ENCODE measurements at regions not wholly inside any gene's neighbourhood (a gene's known extent, or its start where the extent isn't known, plus 50 kb on each side); places are given as distances from the start of the nearest gene placed in this dataset.

DNA sequence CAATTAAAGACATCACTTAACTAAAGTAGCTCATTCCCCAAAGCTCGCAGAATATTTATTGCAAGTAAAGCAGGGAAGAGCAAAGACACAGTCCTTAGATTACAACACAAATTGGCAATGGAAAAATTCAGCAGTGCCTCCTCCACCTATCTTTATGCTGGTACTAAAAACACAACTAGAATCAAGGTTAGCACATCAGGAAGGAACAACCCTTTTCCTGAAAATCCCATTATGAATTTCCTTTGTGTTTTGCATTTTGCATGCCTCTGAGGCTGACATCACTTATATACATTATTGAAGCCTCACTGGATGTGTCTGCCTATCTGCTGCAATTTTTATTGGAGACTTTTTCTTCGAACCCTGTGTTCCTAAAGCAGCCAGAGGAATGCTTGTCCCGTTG, 193.8 kb upstream of the STK17B start:
- Histone ChIP-seq H3K36me3 (no peaks in the 10 kb centered on the region), H3K4me3 (no peak overlapping the region), H3K27ac (no peak overlapping the region), H3K4me1 (no peaks in the 10 kb centered on the region), H3K27me3 (no peaks in the 10 kb centered on the region), H3K9me3 (no peaks in the 10 kb centered on the region)
- TF ChIP-seq, protein P1, sequence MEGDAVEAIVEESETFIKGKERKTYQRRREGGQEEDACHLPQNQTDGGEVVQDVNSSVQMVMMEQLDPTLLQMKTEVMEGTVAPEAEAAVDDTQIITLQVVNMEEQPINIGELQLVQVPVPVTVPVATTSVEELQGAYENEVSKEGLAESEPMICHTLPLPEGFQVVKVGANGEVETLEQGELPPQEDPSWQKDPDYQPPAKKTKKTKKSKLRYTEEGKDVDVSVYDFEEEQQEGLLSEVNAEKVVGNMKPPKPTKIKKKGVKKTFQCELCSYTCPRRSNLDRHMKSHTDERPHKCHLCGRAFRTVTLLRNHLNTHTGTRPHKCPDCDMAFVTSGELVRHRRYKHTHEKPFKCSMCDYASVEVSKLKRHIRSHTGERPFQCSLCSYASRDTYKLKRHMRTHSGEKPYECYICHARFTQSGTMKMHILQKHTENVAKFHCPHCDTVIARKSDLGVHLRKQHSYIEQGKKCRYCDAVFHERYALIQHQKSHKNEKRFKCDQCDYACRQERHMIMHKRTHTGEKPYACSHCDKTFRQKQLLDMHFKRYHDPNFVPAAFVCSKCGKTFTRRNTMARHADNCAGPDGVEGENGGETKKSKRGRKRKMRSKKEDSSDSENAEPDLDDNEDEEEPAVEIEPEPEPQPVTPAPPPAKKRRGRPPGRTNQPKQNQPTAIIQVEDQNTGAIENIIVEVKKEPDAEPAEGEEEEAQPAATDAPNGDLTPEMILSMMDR (IDR thresholded peaks at IDR 0.05 in 4 of 5, conservative IDR thresholded peaks at IDR 0.05 in 1 of 5) = no peak
- no peak for TF ChIP-seq POLR2A (IDR thresholded peaks at IDR 0.05)
- DNase-seq = no peak
- in situ Hi-C loops (cut with MboI; ENCODE audit: low sequenced_read_pairs in 4 of 4) = no loop called here
- intact Hi-C loops (cut with DNase I; ENCODE audit: low total_unique reads) = no loop called here
- ATAC-seq = no peak

DNA sequence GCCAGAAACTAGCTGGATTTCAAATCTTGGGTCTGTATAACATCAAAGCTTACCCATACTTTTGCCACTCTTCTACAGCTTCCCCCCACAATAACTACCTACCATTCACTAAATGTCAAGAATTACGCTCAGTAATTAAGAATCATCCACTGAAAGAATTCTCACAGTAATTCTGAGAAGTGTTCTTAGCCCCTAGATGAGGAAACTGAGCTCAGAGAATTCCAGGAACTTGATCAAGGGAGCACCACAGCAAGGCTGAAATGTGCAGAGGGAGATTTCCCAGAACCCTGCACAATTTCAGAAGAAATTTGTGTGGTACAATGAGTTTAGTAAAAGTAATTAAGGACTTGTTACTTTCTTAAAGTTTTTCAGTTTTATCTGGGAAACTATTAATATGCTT, 194.5 kb upstream of the STK17B start:
- H3K27ac ChIP-seq = no peak overlapping the region
- TF ChIP-seq, protein P1 (IDR thresholded peaks at IDR 0.05 in 4 of 5, conservative IDR thresholded peaks at IDR 0.05 in 1 of 5) = no peak
- no peak for TF ChIP-seq POLR2A (IDR thresholded peaks at IDR 0.05)
- ATAC-seq (no peak), DNase-seq (no peak)
- H3K4me1 ChIP-seq = no peaks in the 10 kb centered on the region
- H3K9me3 ChIP-seq = no peaks in the 10 kb centered on the region
- in situ Hi-C loops (cut with MboI; ENCODE audit: low sequenced_read_pairs in 4 of 4) = no loop called here
- no peaks in the 10 kb centered on the region for H3K27me3 ChIP-seq
- intact Hi-C loops (cut with DNase I; ENCODE audit: low total_unique reads) = no loop called here
- H3K4me3 ChIP-seq = no peak overlapping the region
- no peaks in the 10 kb centered on the region for H3K36me3 ChIP-seq

DNA sequence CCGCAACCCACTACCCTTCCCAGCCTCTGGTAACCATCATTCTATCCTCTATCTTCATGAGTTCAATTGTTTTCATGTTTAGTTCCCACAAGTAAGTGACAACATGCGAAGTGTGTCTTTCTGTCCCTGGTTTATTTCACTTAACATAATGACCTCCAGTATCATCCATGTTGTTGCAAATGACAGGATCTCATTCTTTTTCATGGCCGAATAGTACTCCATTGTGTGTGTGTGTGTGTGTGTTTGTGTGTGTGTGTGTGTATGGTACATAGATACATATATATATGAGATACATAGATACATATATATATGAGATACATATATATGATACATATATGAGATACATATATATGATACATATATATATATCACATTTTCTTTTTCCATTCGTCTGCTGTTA, 196.3 kb upstream of the STK17B start:
- ATAC-seq (no peak), DNase-seq (no peak)
- in situ Hi-C loops (cut with MboI; ENCODE audit: low sequenced_read_pairs in 4 of 4) = no loop called here
- Histone ChIP-seq H3K36me3 (no peaks in the 10 kb centered on the region), H3K27me3 (no peaks in the 10 kb centered on the region), H3K4me3 (no peak overlapping the region), H3K27ac (no peak overlapping the region), H3K9me3 (no peaks in the 10 kb centered on the region), H3K4me1 (no peaks in the 10 kb centered on the region)
- intact Hi-C loops (cut with DNase I; ENCODE audit: low total_unique reads) = no loop called here
- TF ChIP-seq, protein P1 (IDR thresholded peaks at IDR 0.05 in 4 of 5, conservative IDR thresholded peaks at IDR 0.05 in 1 of 5) = no peak
- TF ChIP-seq POLR2A (IDR thresholded peaks at IDR 0.05) = no peak

DNA sequence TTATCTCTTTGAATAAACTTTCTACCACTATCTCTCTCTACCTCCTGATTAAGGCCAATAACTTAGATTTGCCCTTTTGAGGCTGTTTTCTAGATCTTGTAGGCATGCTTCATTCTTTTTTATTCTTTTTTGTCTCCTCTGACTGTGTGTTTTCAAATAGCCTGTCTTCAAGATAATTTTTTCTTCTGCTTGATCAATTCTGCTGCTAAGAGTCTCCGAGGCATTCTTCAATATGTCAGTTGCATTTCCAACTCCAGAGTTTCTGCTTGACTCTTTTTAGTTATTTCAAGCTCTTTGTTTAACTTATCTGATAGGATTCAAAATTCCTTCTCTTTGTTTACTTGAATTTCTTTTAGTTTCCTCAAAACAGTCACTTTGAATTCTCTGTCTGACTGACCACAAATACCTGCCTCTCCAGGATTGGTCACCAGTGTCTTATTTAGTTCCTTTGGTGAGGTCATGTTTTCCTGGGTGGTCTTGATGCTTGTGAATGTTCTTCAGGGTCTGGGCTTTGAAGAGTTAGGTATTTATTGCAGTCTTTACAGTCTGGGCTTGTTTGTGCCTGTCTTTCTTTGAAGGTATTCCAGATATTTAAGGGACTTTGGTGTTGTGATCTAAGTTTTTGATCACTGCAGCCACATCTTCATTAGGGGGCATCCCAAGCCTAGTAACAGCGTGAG, 197.3 kb upstream of the STK17B start:
- no peak overlapping the region for H3K4me3 ChIP-seq
- in situ Hi-C loops (cut with MboI; ENCODE audit: low sequenced_read_pairs in 4 of 4) (no loop called here), intact Hi-C loops (cut with DNase I; ENCODE audit: low total_unique reads) (no loop called here)
- no peak overlapping the region for H3K27ac ChIP-seq
- no peaks in the 10 kb centered on the region for H3K36me3 ChIP-seq
- H3K4me1 ChIP-seq = no peaks in the 10 kb centered on the region
- DNase-seq (no peak), ATAC-seq (no peak)
- no peaks in the 10 kb centered on the region for H3K9me3 ChIP-seq
- no peaks in the 10 kb centered on the region for H3K27me3 ChIP-seq
- TF ChIP-seq POLR2A (IDR thresholded peaks at IDR 0.05) = no peak
- TF ChIP-seq, protein P1 (IDR thresholded peaks at IDR 0.05 in 4 of 5, conservative IDR thresholded peaks at IDR 0.05 in 1 of 5) = no peak

DNA sequence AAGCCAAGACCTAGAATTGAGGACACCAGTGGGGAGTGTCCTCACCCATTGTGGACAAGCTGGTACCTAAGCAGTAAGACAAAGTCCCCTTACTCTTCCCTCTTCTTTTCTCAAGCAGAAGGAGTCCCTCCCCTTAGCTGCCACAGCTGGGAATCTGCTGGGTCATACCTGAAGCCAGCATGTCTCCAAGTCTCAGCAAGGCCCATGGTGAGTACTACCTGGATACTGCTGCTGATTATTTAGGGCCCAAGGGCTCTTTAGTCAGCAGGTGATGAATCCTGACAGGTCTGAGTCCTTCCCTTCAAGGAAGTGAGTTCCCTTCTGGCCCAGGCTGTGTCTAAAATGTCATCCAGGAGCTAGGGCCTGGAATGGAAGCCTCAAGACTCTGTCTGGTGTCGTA, 198.6 kb upstream of the STK17B start:
- H3K27me3 ChIP-seq = no peaks in the 10 kb centered on the region
- H3K4me3 ChIP-seq = no peak overlapping the region
- in situ Hi-C loops (cut with MboI; ENCODE audit: low sequenced_read_pairs in 4 of 4) = no loop called here
- DNase-seq (no peak), ATAC-seq (no peak)
- intact Hi-C loops (cut with DNase I; ENCODE audit: low total_unique reads) = no loop called here
- no peaks in the 10 kb centered on the region for H3K36me3 ChIP-seq
- no peaks in the 10 kb centered on the region for H3K4me1 ChIP-seq
- no peak overlapping the region for H3K27ac ChIP-seq
- no peaks in the 10 kb centered on the region for H3K9me3 ChIP-seq
- no peak for TF ChIP-seq POLR2A (IDR thresholded peaks at IDR 0.05)
- TF ChIP-seq, protein P1 (IDR thresholded peaks at IDR 0.05 in 4 of 5, conservative IDR thresholded peaks at IDR 0.05 in 1 of 5) = no peak

Measured in gastrocnemius medialis (tissue), 4 donors.